ENCODE measurements at regions not wholly inside any gene's neighbourhood (a gene's known extent, or its start where the extent isn't known, plus 50 kb on each side); places are given as distances from the start of the nearest gene placed in this dataset.
"Not testable (repeated sequence)": the region's sequence is repeated elsewhere in the genome, so short reads cannot be mapped to it uniquely, and the experiment has no call there.

GRCh38 chr10:44118500-44118899 lies 266.4 kb downstream of the CXCL12 start:
- no peak overlapping the region for H3K4me3 ChIP-seq (ENCODE audit: low read depth, low read length)

- no peak overlapping the region for H3K4me3 ChIP-seq (ENCODE audit: low read depth, low read length)
Measured at GRCh38 chr10:44116474-44116873, 268.4 kb downstream of the CXCL12 start.

GRCh38 chr10:44115516-44115915 lies 269.4 kb downstream of the CXCL12 start:
- no peak overlapping the region for H3K4me3 ChIP-seq (ENCODE audit: low read depth, low read length)

GRCh38 chr10:44114441-44114840 lies 270.5 kb downstream of the CXCL12 start:
- H3K4me3 ChIP-seq (ENCODE audit: low read depth, low read length) = no peak overlapping the region

GRCh38 chr10:44112280-44112679 lies 272.6 kb downstream of the CXCL12 start:
- not testable (repeated sequence) for H3K4me3 ChIP-seq (ENCODE audit: low read depth, low read length)

- no peak overlapping the region for H3K4me3 ChIP-seq (ENCODE audit: low read depth, low read length)
Measured at GRCh38 chr10:44105696-44106095, 279.2 kb downstream of the CXCL12 start.

- H3K4me3 ChIP-seq (ENCODE audit: low read depth, low read length) = no peak overlapping the region
Measured at GRCh38 chr10:44102726-44103255, 282.1 kb downstream of the CXCL12 start.

GRCh38 chr10:44101082-44101481 lies 283.8 kb downstream of the CXCL12 start:
- no peak overlapping the region for H3K4me3 ChIP-seq (ENCODE audit: low read depth, low read length)

- H3K4me3 ChIP-seq (ENCODE audit: low read depth, low read length) = no peak overlapping the region
Measured at GRCh38 chr10:44099511-44099910, 285.4 kb downstream of the CXCL12 start.

- H3K4me3 ChIP-seq (ENCODE audit: low read depth, low read length) = not testable (repeated sequence)
Measured at GRCh38 chr10:44096217-44096616, 288.7 kb downstream of the CXCL12 start.

- no peak overlapping the region for H3K4me3 ChIP-seq (ENCODE audit: low read depth, low read length)
Measured at GRCh38 chr10:44089671-44090070, 295.2 kb downstream of the CXCL12 start.

- H3K4me3 ChIP-seq (ENCODE audit: low read depth, low read length) = no peak overlapping the region
Measured at GRCh38 chr10:44087403-44087802, 297.5 kb downstream of the CXCL12 start.

- no peak overlapping the region for H3K4me3 ChIP-seq (ENCODE audit: low read depth, low read length)
Measured at GRCh38 chr10:44083719-44084400, 301.0 kb downstream of the CXCL12 start.

- no peak overlapping the region for H3K4me3 ChIP-seq (ENCODE audit: low read depth, low read length)
Measured at GRCh38 chr10:44071479-44071878, 313.4 kb downstream of the CXCL12 start.

- no peak overlapping the region for H3K4me3 ChIP-seq (ENCODE audit: low read depth, low read length)
Measured at GRCh38 chr10:44070282-44070681, 314.6 kb downstream of the CXCL12 start.

- H3K4me3 ChIP-seq (ENCODE audit: low read depth, low read length) = no peak overlapping the region
Measured at GRCh38 chr10:44069573-44069972, 315.3 kb downstream of the CXCL12 start.

- no peak overlapping the region for H3K4me3 ChIP-seq (ENCODE audit: low read depth, low read length)
Measured at GRCh38 chr10:44068716-44069482, 316.0 kb downstream of the CXCL12 start.

GRCh38 chr10:44067432-44067831 lies 317.5 kb downstream of the CXCL12 start:
- H3K4me3 ChIP-seq (ENCODE audit: low read depth, low read length) = no peak overlapping the region

GRCh38 chr10:44066527-44067255 lies 318.2 kb downstream of the CXCL12 start:
- H3K4me3 ChIP-seq (ENCODE audit: low read depth, low read length) = no peak overlapping the region

GRCh38 chr10:44065788-44066526 lies 318.9 kb downstream of the CXCL12 start:
- no peak overlapping the region for H3K4me3 ChIP-seq (ENCODE audit: low read depth, low read length)

Data from iPS-11a (cell line).